ENCODE measurements at regions not wholly inside any gene's neighbourhood (a gene's known extent, or its start where the extent isn't known, plus 50 kb on each side); places are given as distances from the start of the nearest gene placed in this dataset.

GRCh38 chr6:27138837-27139755 lies 108.4 kb upstream of the PRSS16 start (continued):
- TF ChIP-seq HDAC6 (IDR thresholded peaks at IDR 0.05; ENCODE audit: unreplicated experiment) (peak; percentile 73), FOS (IDR thresholded peaks at IDR 0.05; ENCODE audit: borderline replicate concordance, extremely low read depth, insufficient read length) (no peak), PBX3 (IDR thresholded peaks at IDR 0.05; ENCODE audit: insufficient replicate concordance, low read depth, low read length) (peak; percentile 43), FOXM1 (IDR thresholded peaks at IDR 0.05; ENCODE audit: low read depth, low read length) (peak; percentile 95), ZNF687 (IDR thresholded peaks at IDR 0.05) (peak; percentile 99), NFYB (IDR thresholded peaks at IDR 0.05; ENCODE audit: insufficient read depth, low read depth, low read length) (no peak), BMI1 (IDR thresholded peaks at IDR 0.05; ENCODE audit: borderline replicate concordance) (no peak), SMARCA5 (IDR thresholded peaks at IDR 0.05) (peak; percentile 84), RAD21 (IDR thresholded peaks at IDR 0.05; ENCODE audit: insufficient read depth, low read depth, low read length) (no peak), JUNB (IDR thresholded peaks at IDR 0.05) (no peak), YBX1 (IDR thresholded peaks at IDR 0.05) (no peak), WRNIP1 (IDR thresholded peaks at IDR 0.05; ENCODE audit: borderline replicate concordance, low read depth, low read length) (no peak)
